ENCODE measurements at regions not wholly inside any gene's neighbourhood (a gene's known extent, or its start where the extent isn't known, plus 50 kb on each side); places are given as distances from the start of the nearest gene placed in this dataset.

- TF ChIP-seq, protein P1, sequence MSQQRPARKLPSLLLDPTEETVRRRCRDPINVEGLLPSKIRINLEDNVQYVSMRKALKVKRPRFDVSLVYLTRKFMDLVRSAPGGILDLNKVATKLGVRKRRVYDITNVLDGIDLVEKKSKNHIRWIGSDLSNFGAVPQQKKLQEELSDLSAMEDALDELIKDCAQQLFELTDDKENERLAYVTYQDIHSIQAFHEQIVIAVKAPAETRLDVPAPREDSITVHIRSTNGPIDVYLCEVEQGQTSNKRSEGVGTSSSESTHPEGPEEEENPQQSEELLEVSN (IDR thresholded peaks at IDR 0.05; ENCODE audit: borderline replicate concordance in 1 of 2, extremely low read depth in 1 of 2, insufficient read depth in 1 of 2, insufficient read length in 1 of 2, low read depth in 1 of 2, low read length in 1 of 2, poor library complexity in 1 of 2, severe bottlenecking in 1 of 2) = no peak
- TF ChIP-seq POLR2G (IDR thresholded peaks at IDR 0.05; ENCODE audit: low read depth, low read length) = no peak
- TF ChIP-seq POLR2AphosphoS5 (IDR thresholded peaks at IDR 0.05; ENCODE audit: control insufficient read depth, insufficient read depth, low read depth, low read length) = no peak
- no peak for TF ChIP-seq THRAP3 (IDR thresholded peaks at IDR 0.05; ENCODE audit: borderline replicate concordance)
- no peak for TF ChIP-seq PHB2 (IDR thresholded peaks at IDR 0.05; ENCODE audit: low read depth)
- no peak for TF ChIP-seq KLF1 (tag; IDR thresholded peaks at IDR 0.05)
- TF ChIP-seq SP1 (CRISPR knock-in tag; IDR thresholded peaks at IDR 0.05) = no peak
- no peak for TF ChIP-seq ZNF174 (CRISPR knock-in tag; IDR thresholded peaks at IDR 0.05)
- TF ChIP-seq FOXJ3 (CRISPR knock-in tag; IDR thresholded peaks at IDR 0.05) = no peak
- no peak for TF ChIP-seq MTA3 (IDR thresholded peaks at IDR 0.05; ENCODE audit: borderline replicate concordance)
- TF ChIP-seq EP300 (IDR thresholded peaks at IDR 0.05; ENCODE audit: low read length) = no peak
- no peak for TF ChIP-seq MAFG (tag; conservative IDR thresholded peaks at IDR 0.05)
Measured at GRCh38 chr2:2834516-2835254, 503.6 kb upstream of the MYT1L start.

Data from K562 (cell line).